ENCODE measurements at regions not wholly inside any gene's neighbourhood (a gene's known extent, or its start where the extent isn't known, plus 50 kb on each side); places are given as distances from the start of the nearest gene placed in this dataset.

- Histone ChIP-seq H3K9me3 (ENCODE audit: low read length) (no peaks in the 10 kb centered on the region), H3K4me3 (ENCODE audit: low read length) (no peak overlapping the region), H3K36me3 (ENCODE audit: insufficient read depth, low read length) (no peaks in the 10 kb centered on the region), H3K27ac (ENCODE audit: low read length) (no peak overlapping the region), H4K20me1 (ENCODE audit: insufficient read depth) (no peaks in the 10 kb centered on the region), H2AFZ (ENCODE audit: low read depth, low read length) (no peak overlapping the region), H3K9me2 (ENCODE audit: insufficient read depth, low read length) (no peaks in the 10 kb centered on the region), H3K79me2 (replicated peaks; ENCODE audit: insufficient read depth, low read length) (no peaks in the 10 kb centered on the region), H3F3A (ENCODE audit: insufficient read depth, low read length, poor library complexity, severe bottlenecking) (no peaks in the 10 kb centered on the region), H3K4me2 (ENCODE audit: low read length) (no peak overlapping the region), H3K9ac (ENCODE audit: low read length) (no peak overlapping the region), H3K27me3 (ENCODE audit: insufficient read depth, low read depth, low read length) (no peaks in the 10 kb centered on the region)
- TF ChIP-seq CTCF (IDR thresholded peaks at IDR 0.05; ENCODE audit: poor library complexity, severe bottlenecking) (no peak), POLR2AphosphoS5 (IDR thresholded peaks at IDR 0.05) (no peak), TAF1 (IDR thresholded peaks at IDR 0.05; ENCODE audit: low read depth) (no peak), MXI1 (conservative IDR thresholded peaks at IDR 0.05; ENCODE audit: poor library complexity, severe bottlenecking) (no peak), RAD21 (conservative IDR thresholded peaks at IDR 0.05) (no peak), EP300 (conservative IDR thresholded peaks at IDR 0.05; ENCODE audit: poor library complexity, severe bottlenecking) (no peak), SMC3 (conservative IDR thresholded peaks at IDR 0.05; ENCODE audit: poor library complexity) (no peak), EZH2 (IDR thresholded peaks at IDR 0.05; ENCODE audit: borderline replicate concordance, insufficient read depth, low read length, poor library complexity, severe bottlenecking) (no peak)
- TF ChIP-seq, protein P1, sequence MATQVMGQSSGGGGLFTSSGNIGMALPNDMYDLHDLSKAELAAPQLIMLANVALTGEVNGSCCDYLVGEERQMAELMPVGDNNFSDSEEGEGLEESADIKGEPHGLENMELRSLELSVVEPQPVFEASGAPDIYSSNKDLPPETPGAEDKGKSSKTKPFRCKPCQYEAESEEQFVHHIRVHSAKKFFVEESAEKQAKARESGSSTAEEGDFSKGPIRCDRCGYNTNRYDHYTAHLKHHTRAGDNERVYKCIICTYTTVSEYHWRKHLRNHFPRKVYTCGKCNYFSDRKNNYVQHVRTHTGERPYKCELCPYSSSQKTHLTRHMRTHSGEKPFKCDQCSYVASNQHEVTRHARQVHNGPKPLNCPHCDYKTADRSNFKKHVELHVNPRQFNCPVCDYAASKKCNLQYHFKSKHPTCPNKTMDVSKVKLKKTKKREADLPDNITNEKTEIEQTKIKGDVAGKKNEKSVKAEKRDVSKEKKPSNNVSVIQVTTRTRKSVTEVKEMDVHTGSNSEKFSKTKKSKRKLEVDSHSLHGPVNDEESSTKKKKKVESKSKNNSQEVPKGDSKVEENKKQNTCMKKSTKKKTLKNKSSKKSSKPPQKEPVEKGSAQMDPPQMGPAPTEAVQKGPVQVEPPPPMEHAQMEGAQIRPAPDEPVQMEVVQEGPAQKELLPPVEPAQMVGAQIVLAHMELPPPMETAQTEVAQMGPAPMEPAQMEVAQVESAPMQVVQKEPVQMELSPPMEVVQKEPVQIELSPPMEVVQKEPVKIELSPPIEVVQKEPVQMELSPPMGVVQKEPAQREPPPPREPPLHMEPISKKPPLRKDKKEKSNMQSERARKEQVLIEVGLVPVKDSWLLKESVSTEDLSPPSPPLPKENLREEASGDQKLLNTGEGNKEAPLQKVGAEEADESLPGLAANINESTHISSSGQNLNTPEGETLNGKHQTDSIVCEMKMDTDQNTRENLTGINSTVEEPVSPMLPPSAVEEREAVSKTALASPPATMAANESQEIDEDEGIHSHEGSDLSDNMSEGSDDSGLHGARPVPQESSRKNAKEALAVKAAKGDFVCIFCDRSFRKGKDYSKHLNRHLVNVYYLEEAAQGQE (IDR thresholded peaks at IDR 0.05; ENCODE audit: borderline replicate concordance): no peak
These were observed 126.9 kb upstream of the NCK2 start for GRCh38 chr2:105617631-105618350.

- no peak overlapping the region for H3K9ac ChIP-seq (ENCODE audit: low read length)
- H3K9me3 ChIP-seq (ENCODE audit: low read length): no peaks in the 10 kb centered on the region
- H3K27ac ChIP-seq (ENCODE audit: low read length): no peak overlapping the region
- H2AFZ ChIP-seq (ENCODE audit: low read depth, low read length): no peak overlapping the region
- H3F3A ChIP-seq (ENCODE audit: insufficient read depth, low read length, poor library complexity, severe bottlenecking): no peaks in the 10 kb centered on the region
- no peak overlapping the region for H3K4me3 ChIP-seq (ENCODE audit: low read length)
- TF ChIP-seq MXI1 (conservative IDR thresholded peaks at IDR 0.05; ENCODE audit: poor library complexity, severe bottlenecking) (no peak), EZH2 (IDR thresholded peaks at IDR 0.05; ENCODE audit: borderline replicate concordance, insufficient read depth, low read length, poor library complexity, severe bottlenecking) (no peak), CTCF (IDR thresholded peaks at IDR 0.05; ENCODE audit: poor library complexity, severe bottlenecking) (no peak), TAF1 (IDR thresholded peaks at IDR 0.05; ENCODE audit: low read depth) (no peak), EP300 (conservative IDR thresholded peaks at IDR 0.05; ENCODE audit: poor library complexity, severe bottlenecking) (no peak), POLR2AphosphoS5 (IDR thresholded peaks at IDR 0.05) (no peak), SMC3 (conservative IDR thresholded peaks at IDR 0.05; ENCODE audit: poor library complexity) (no peak), RAD21 (conservative IDR thresholded peaks at IDR 0.05) (no peak)
- TF ChIP-seq, protein P1 (IDR thresholded peaks at IDR 0.05; ENCODE audit: borderline replicate concordance): no peak
- H3K9me2 ChIP-seq (ENCODE audit: insufficient read depth, low read length): no peaks in the 10 kb centered on the region
- H3K79me2 ChIP-seq (replicated peaks; ENCODE audit: insufficient read depth, low read length): no peaks in the 10 kb centered on the region
- no peaks in the 10 kb centered on the region for H3K36me3 ChIP-seq (ENCODE audit: insufficient read depth, low read length)
- no peak overlapping the region for H3K4me2 ChIP-seq (ENCODE audit: low read length)
- no peaks in the 10 kb centered on the region for H4K20me1 ChIP-seq (ENCODE audit: insufficient read depth)
- no peaks in the 10 kb centered on the region for H3K27me3 ChIP-seq (ENCODE audit: insufficient read depth, low read depth, low read length)
These were observed 129.4 kb upstream of the NCK2 start for GRCh38 chr2:105615305-105615704.
